GM23338 (cell line): ENCODE measurements at regions not wholly inside any gene's neighbourhood (a gene's known extent, or its start where the extent isn't known, plus 50 kb on each side); places are given as distances from the start of the nearest gene placed in this dataset.

Source experiments
- ATAC-seq: fragments of 200-7000 bp; cut with Tn5 transposase; 3 replicates; pipeline ENCODE4 v1.9.1; 2020
- DNase-seq: peaks from one replicate; pipeline ENCODE4 v3.0.0-alpha.2; 2015; ENCODE audit warnings: low spot score
- H2AFZ ChIP-seq: fragments of 200-600 bp; sonication (generic); 2 replicates; pipeline ENCODE4 v1.8.0; 2016; ENCODE audit warnings: antibody characterized with exemption, mild to moderate bottlenecking, moderate library complexity
- H3F3A ChIP-seq: fragments of 200-600 bp; sonication (generic); replicated peaks from 2 replicates; pipeline ENCODE4 v1.8.0; 2017; ENCODE audit warnings: antibody characterized with exemption, mixed run types, low read depth
- H3K27ac ChIP-seq: fragments of 200-600 bp; sonication (generic); 2 replicates; pipeline ENCODE4 v1.6.1; 2016; ENCODE audit warnings: low read depth
- H3K27me3 ChIP-seq: fragments of 200-600 bp; sonication (generic); 2 replicates; pipeline ENCODE4 v1.8.0; 2016; ENCODE audit warnings: mild to moderate bottlenecking, mixed run types, moderate library complexity; ENCODE audit not compliant: insufficient read depth
- H3K36me3 ChIP-seq: fragments of 200-600 bp; sonication (generic); 2 replicates; pipeline ENCODE4 v1.8.0; 2016; ENCODE audit warnings: mild to moderate bottlenecking; ENCODE audit not compliant: insufficient read depth
- H3K4me1 ChIP-seq: fragments of 200-600 bp; sonication (generic); 2 replicates; pipeline ENCODE4 v1.8.0; 2016; ENCODE audit warnings: mild to moderate bottlenecking, moderate library complexity; ENCODE audit not compliant: insufficient read depth
- H3K4me2 ChIP-seq: fragments of 200-600 bp; sonication (generic); 2 replicates; pipeline ENCODE4 v1.7.1; 2017; ENCODE audit warnings: mixed run types
- H3K4me3 ChIP-seq: fragments of 200-600 bp; sonication (generic); 2 replicates; pipeline ENCODE4 v1.6.1; 2016; ENCODE audit warnings: mixed run types
- H3K79me2 ChIP-seq: fragments of 200-600 bp; sonication (generic); replicated peaks from 2 replicates; pipeline ENCODE4 v1.8.0; 2017; ENCODE audit warnings: mild to moderate bottlenecking; ENCODE audit not compliant: insufficient read depth
- H3K9me2 ChIP-seq: fragments of 200-600 bp; sonication (generic); 2 replicates; pipeline ENCODE4 v1.8.0; 2017; ENCODE audit not compliant: insufficient read depth
- H4K20me1 ChIP-seq: fragments of 200-600 bp; sonication (generic); replicated peaks from 2 replicates; pipeline ENCODE4 v1.8.0; 2017; ENCODE audit warnings: mild to moderate bottlenecking; ENCODE audit not compliant: insufficient read depth
- H3K27ac Mint-ChIP-seq: 2 replicates; pipeline ENCODE4 v1.8.0; 2020; ENCODE audit warnings: inconsistent platforms, mild to moderate bottlenecking, moderate library complexity, mixed read lengths
- H3K27me3 Mint-ChIP-seq: 3 replicates; pipeline ENCODE4 v1.8.0; 2022; ENCODE audit warnings: low read depth, mild to moderate bottlenecking, moderate library complexity, mixed read lengths, inconsistent platforms; ENCODE audit not compliant: insufficient read depth, poor library complexity
- H3K36me3 Mint-ChIP-seq: 3 replicates; pipeline ENCODE4 v1.8.0; 2021; ENCODE audit warnings: low read depth, mild to moderate bottlenecking, inconsistent platforms, moderate library complexity, mixed read lengths
- H3K4me1 Mint-ChIP-seq: 3 replicates; pipeline ENCODE4 v1.8.0; 2020; ENCODE audit warnings: mild to moderate bottlenecking, inconsistent platforms, mixed read lengths
- H3K4me3 Mint-ChIP-seq: 3 replicates; pipeline ENCODE4 v1.8.0; 2021; ENCODE audit warnings: moderate library complexity, mild to moderate bottlenecking, inconsistent platforms, mixed read lengths
- H3K9me3 Mint-ChIP-seq: 3 replicates; pipeline ENCODE4 v1.8.0; 2020; ENCODE audit warnings: moderate library complexity, mild to moderate bottlenecking, inconsistent platforms, mixed read lengths
- CREB1 ChIP-seq: fragments of 250-450 bp; sonication (Bioruptor Pico); IDR thresholded peaks from 2 replicates; pipeline ENCODE4 v1.5.0; 2020; ENCODE audit warnings: low read depth, mild to moderate bottlenecking, moderate library complexity
- CTCF ChIP-seq, 2 experiments: fragments of 200-600 bp in 1 of 2; sonication (generic) in 1 of 2; conservative IDR thresholded peaks; 2 replicates each; pipeline versions ENCODE4 v1.5.1 to v1.6.1; 2016 to 2017; ENCODE audit warnings: antibody characterized with exemption in 2 of 2, low read depth in 2 of 2, mild to moderate bottlenecking in 2 of 2, moderate library complexity in 1 of 2
- EZH2phosphoT487 ChIP-seq: fragments of 200-600 bp; sonication (generic); IDR thresholded peaks from one replicate; pipeline ENCODE4 v1.8.1; 2018; ENCODE audit warnings: antibody characterized with exemption; ENCODE audit not compliant: unreplicated experiment
- ZNF114 ChIP-seq: fragments of 250-450 bp; sonication (Bioruptor Pico); IDR thresholded peaks from 2 replicates; pipeline ENCODE4 v1.5.0; 2020; ENCODE audit warnings: mild to moderate bottlenecking, moderate library complexity
- ZNF331 ChIP-seq: fragments of 250-450 bp; sonication (Bioruptor Pico); IDR thresholded peaks from 2 replicates; pipeline ENCODE4 v1.5.0; 2020; ENCODE audit warnings: low read depth, mild to moderate bottlenecking, moderate library complexity
- ZNF462 ChIP-seq: fragments of 250-450 bp; sonication (Bioruptor Pico); IDR thresholded peaks from 2 replicates; pipeline ENCODE4 v1.5.0; 2020; ENCODE audit warnings: mild to moderate bottlenecking, moderate library complexity
- TF ChIP-seq, protein P1 (sequence below): IDR thresholded peaks from 2 replicates; pipeline ENCODE4 v1.6.1; 2016; ENCODE audit warnings: antibody characterized with exemption

DNA sequence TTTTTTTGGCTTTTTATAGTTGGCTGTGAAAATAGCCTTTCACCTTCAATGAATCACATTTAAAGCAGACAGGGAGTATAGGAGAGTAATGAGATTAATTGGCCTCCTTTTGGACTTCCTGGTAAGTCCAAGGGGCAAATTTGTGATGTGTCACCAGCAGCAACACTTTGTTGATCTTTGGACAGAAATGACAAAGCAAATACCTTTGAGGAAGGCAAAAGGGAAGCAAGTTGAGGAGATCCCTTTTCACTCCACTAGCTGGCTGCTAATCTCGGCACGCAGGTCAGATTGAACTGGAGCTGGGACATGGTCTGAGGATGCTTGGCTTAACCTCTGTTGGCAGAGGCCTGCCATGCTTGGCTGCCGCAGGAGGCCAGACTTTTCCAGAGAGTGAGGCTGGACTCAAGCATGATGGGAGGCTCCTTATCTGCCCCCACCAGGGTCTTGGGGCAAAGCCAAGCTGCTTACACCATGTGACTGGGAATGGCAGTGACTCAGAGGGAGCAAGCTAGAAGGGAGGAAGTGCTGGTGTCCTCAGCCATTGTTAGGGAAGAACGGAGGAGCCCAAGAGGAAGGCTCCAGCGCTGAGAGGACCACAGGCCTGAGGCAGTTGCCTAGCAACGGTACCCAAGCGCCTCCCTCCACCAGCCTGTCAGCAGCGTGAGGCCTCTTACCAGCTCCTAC is 174.5 kb upstream of the MAP1B start:
- DNase-seq = peak; percentile 75
- Mint-ChIP-seq H3K4me1 (peaks cover 21% of the 10 kb centered on the region), H3K36me3 (no peaks in the 10 kb centered on the region), H3K4me3 (no peak overlapping the region), H3K27ac (no peak overlapping the region), H3K27me3 (peaks cover 2% of the 10 kb centered on the region), H3K9me3 (no peaks in the 10 kb centered on the region)
- peaks cover 3% of the 10 kb centered on the region; the same call in 1 of the 2 replicates for H3K9me2 ChIP-seq
- peak; percentile 98 for ATAC-seq
- TF ChIP-seq, protein P1, sequence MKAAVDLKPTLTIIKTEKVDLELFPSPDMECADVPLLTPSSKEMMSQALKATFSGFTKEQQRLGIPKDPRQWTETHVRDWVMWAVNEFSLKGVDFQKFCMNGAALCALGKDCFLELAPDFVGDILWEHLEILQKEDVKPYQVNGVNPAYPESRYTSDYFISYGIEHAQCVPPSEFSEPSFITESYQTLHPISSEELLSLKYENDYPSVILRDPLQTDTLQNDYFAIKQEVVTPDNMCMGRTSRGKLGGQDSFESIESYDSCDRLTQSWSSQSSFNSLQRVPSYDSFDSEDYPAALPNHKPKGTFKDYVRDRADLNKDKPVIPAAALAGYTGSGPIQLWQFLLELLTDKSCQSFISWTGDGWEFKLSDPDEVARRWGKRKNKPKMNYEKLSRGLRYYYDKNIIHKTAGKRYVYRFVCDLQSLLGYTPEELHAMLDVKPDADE = no peak
- no peak for TF ChIP-seq CTCF (conservative IDR thresholded peaks at IDR 0.05; ENCODE audit: low read depth in 2 of 2)
- TF ChIP-seq EZH2phosphoT487 = no peak
- no peak for TF ChIP-seq CREB1
- no peak for TF ChIP-seq ZNF114 (CRISPR knock-in tag)
- no peak for TF ChIP-seq ZNF331
- TF ChIP-seq ZNF462 = no peak
- H3K27me3 ChIP-seq = no peaks in the 10 kb centered on the region
- no peaks in the 10 kb centered on the region for H3K36me3 ChIP-seq
- no peak overlapping the region for H3K4me2 ChIP-seq
- no peak overlapping the region for H3K27ac ChIP-seq
- H3F3A ChIP-seq = no peaks in the 10 kb centered on the region
- peak overlapping the region; percentile 81; the same call in 1 of the 2 replicates for H2AFZ ChIP-seq
- H3K79me2 ChIP-seq = no peaks in the 10 kb centered on the region
- H4K20me1 ChIP-seq = no peaks in the 10 kb centered on the region
- no peak overlapping the region for H3K4me3 ChIP-seq
- peaks cover 6% of the 10 kb centered on the region for H3K4me1 ChIP-seq
